ENCODE measurements at regions not wholly inside any gene's neighbourhood (a gene's known extent, or its start where the extent isn't known, plus 50 kb on each side); places are given as distances from the start of the nearest gene placed in this dataset.

DNA sequence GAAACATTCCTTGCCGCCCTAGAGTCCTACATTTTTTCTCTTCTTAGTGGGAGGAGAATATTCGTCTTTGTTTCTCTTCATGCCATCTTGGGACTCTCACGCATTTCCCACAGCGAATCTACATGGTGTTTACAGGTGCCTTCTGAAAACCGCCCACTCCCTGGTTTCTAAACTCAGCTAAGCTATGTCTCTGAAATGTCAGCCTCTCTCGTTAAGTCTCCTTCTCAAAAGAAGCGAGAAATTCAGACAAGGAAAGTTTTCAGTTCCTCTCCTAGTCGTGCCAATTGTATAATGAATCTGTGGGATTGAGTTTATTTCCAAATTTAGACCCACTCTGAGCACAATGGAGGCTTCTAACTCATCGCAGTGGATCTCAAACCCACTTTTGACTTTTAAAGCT, 186.8 kb upstream of the NFIB start:
- Histone ChIP-seq H3K36me3 (ENCODE audit: control insufficient read depth, insufficient read depth, low read length) (no peaks in the 10 kb centered on the region), H3K79me2 (ENCODE audit: control insufficient read depth, insufficient read depth, low read length) (no peaks in the 10 kb centered on the region), H4K20me1 (replicated peaks; ENCODE audit: control insufficient read depth, insufficient read depth, low read length) (no peaks in the 10 kb centered on the region), H2AFZ (ENCODE audit: low read depth, low read length) (no peak overlapping the region), H3K9ac (ENCODE audit: insufficient read depth in 1 of 2, low read depth in 2 of 2, low read length in 2 of 2) (no peak overlapping the region), H3K4me3 (no peak overlapping the region), H3K4me2 (ENCODE audit: insufficient read depth, low read length) (no peak overlapping the region), H3K9me3 (replicated peaks; ENCODE audit: control insufficient read depth, insufficient read depth, low read depth, low read length) (no peaks in the 10 kb centered on the region), H3K27me3 (ENCODE audit: control insufficient read depth in 2 of 2, insufficient read depth in 2 of 2, low read length in 2 of 2) (no peaks in the 10 kb centered on the region), H3K4me1 (replicated peaks in 1 of 2; ENCODE audit: control insufficient read depth in 2 of 2, insufficient read depth in 2 of 2, low read length in 2 of 2) (no peaks in the 10 kb centered on the region; a peak in 1 of 5 replicates), H3K27ac (ENCODE audit: extremely low read depth, low read depth, low read length) (no peak overlapping the region), H3K9me1 (ENCODE audit: control insufficient read depth, insufficient read depth, low read length) (no peaks in the 10 kb centered on the region)
- WGBS (ENCODE audit: insufficient coverage, low coverage, missing lambda C conversion rate) = 66% methylated on average over 7 of the region's 9 CpGs
- in situ Hi-C loops (cut with MboI) (no loop called here), intact Hi-C loops (cut with micrococcal nuclease) (no loop called here)
- DNase-seq (ENCODE audit: extremely low read depth in 1 of 4, low spot score in 3 of 4) (no peak), ATAC-seq (no peak), FAIRE-seq (no peak)
- no TSS peak for BruUV-seq (replicated peaks)
- ChIA-PET CTCF (ENCODE audit: low intra/inter-chr PET ratio) (no interaction called here), POLR2A (no interaction called here)
- TF ChIP-seq ZNF589 (CRISPR knock-in tag; IDR thresholded peaks at IDR 0.05; ENCODE audit: low read depth) (no peak), TOE1 (IDR thresholded peaks at IDR 0.05; ENCODE audit: borderline replicate concordance) (no peak), TOE1 (CRISPR knock-in tag; IDR thresholded peaks at IDR 0.05; ENCODE audit: borderline replicate concordance, low read depth) (no peak), BMI1 (IDR thresholded peaks at IDR 0.05; ENCODE audit: low read length) (no peak), ZNF57 (CRISPR knock-in tag; IDR thresholded peaks at IDR 0.05) (no peak), TCF7L2 (IDR thresholded peaks at IDR 0.05; ENCODE audit: low read depth, low read length) (no peak), KDM4B (IDR thresholded peaks at IDR 0.05; ENCODE audit: borderline replicate concordance in 2 of 2, low read depth in 1 of 2) (no peak), ZNF445 (CRISPR knock-in tag; IDR thresholded peaks at IDR 0.05; ENCODE audit: low read depth) (no peak), ZBTB26 (CRISPR knock-in tag; IDR thresholded peaks at IDR 0.05) (no peak), HEY1 (CRISPR knock-in tag; IDR thresholded peaks at IDR 0.05; ENCODE audit: borderline replicate concordance) (no peak), PBX2 (CRISPR knock-in tag; IDR thresholded peaks at IDR 0.05; ENCODE audit: low read depth) (no peak), PBX2 (tag; conservative IDR thresholded peaks at IDR 0.05; ENCODE audit: low read depth) (no peak), GTF2E2 (tag; IDR thresholded peaks at IDR 0.05) (no peak), TBP (optimal IDR thresholded peaks at IDR 0.05; ENCODE audit: low read depth, low read length) (no peak), HDAC1 (IDR thresholded peaks at IDR 0.05) (no peak), GATAD2A (IDR thresholded peaks at IDR 0.05) (no peak), ZNF274 (IDR thresholded peaks at IDR 0.05; ENCODE audit: borderline replicate concordance, low read depth, low read length) (no peak)
- TF ChIP-seq, protein P1, sequence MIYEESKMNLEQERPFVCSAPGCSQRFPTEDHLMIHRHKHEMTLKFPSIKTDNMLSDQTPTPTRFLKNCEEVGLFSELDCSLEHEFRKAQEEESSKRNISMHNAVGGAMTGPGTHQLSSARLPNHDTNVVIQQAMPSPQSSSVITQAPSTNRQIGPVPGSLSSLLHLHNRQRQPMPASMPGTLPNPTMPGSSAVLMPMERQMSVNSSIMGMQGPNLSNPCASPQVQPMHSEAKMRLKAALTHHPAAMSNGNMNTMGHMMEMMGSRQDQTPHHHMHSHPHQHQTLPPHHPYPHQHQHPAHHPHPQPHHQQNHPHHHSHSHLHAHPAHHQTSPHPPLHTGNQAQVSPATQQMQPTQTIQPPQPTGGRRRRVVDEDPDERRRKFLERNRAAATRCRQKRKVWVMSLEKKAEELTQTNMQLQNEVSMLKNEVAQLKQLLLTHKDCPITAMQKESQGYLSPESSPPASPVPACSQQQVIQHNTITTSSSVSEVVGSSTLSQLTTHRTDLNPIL (CRISPR knock-in tag; IDR thresholded peaks at IDR 0.05) = no peak
- TF ChIP-seq, protein P2, sequence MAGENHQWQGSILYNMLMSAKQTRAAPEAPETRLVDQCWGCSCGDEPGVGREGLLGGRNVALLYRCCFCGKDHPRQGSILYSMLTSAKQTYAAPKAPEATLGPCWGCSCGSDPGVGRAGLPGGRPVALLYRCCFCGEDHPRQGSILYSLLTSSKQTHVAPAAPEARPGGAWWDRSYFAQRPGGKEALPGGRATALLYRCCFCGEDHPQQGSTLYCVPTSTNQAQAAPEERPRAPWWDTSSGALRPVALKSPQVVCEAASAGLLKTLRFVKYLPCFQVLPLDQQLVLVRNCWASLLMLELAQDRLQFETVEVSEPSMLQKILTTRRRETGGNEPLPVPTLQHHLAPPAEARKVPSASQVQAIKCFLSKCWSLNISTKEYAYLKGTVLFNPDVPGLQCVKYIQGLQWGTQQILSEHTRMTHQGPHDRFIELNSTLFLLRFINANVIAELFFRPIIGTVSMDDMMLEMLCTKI (IDR thresholded peaks at IDR 0.05; ENCODE audit: partially characterized antibody) = no peak

Measured in K562 (cell line).